D721Med (cell line): ENCODE measurements at regions not wholly inside any gene's neighbourhood (a gene's known extent, or its start where the extent isn't known, plus 50 kb on each side); places are given as distances from the start of the nearest gene placed in this dataset.
"Not testable (repeated sequence)": the region's sequence is repeated elsewhere in the genome, so short reads cannot be mapped to it uniquely, and the experiment has no call there.

ENCODE experiments used
- DNase-seq: peaks from one replicate; pipeline ENCODE4 v3.0.0; 2011; ENCODE audit warnings: low spot score; ENCODE audit not compliant: insufficient read length
- FAIRE-seq: peaks from 2 replicates; lab custom pipeline; 2011; peaks lifted over from hg19 to GRCh38; lab: Jason Lieb, UNC
- TF ChIP-seq, protein P1 (sequence below): IDR thresholded peaks from 2 replicates; pipeline ENCODE4 v1.5.1; 2012; ENCODE audit warnings: mild to moderate bottlenecking, control low read depth; ENCODE audit not compliant: insufficient read depth; ENCODE audit errors: missing control alignments

DNA sequence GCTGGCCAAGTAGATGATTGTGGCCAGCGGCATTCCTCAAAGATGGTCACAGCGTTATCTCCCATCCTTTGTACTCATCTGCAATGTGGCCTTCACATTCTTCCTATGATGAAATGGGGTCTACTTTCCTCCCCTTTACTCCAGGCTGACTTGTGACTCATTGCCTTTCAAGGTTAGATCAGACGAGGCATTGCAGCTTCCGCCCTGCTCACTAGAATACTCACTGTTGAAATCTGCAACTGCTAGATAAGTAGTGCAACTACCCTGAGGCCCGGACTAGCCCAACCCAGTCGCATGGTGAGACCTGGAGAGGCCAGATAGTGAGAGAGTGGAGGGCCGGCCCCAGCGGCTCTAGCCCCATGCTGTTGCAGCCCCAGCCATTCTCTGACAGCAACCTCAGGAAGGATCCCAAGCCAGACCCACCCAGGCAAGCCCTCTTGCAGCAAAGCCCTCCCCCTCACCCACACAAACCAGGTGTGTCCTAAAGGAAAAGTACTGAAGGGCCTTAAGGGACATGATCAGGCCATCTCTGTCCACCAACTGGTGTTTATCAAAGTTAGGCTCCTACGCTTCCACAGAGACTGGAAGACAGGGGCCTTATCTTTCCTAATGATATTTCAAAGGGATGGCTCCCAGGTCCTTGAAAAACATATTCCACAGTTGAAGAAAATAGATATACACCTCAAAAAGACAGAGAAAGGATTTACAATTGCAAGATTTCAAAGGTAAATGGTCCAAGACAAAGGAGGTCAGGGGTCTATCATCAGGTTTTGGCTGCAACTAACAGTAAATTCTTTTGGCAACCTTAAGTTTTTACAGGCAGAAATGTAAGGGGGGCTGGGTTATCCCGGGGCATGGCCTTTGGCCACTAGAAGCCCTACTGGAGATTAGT lies 107.2 kb upstream of the TRIM24 start:
- FAIRE-seq, result no peak
- TF ChIP-seq, protein P1, sequence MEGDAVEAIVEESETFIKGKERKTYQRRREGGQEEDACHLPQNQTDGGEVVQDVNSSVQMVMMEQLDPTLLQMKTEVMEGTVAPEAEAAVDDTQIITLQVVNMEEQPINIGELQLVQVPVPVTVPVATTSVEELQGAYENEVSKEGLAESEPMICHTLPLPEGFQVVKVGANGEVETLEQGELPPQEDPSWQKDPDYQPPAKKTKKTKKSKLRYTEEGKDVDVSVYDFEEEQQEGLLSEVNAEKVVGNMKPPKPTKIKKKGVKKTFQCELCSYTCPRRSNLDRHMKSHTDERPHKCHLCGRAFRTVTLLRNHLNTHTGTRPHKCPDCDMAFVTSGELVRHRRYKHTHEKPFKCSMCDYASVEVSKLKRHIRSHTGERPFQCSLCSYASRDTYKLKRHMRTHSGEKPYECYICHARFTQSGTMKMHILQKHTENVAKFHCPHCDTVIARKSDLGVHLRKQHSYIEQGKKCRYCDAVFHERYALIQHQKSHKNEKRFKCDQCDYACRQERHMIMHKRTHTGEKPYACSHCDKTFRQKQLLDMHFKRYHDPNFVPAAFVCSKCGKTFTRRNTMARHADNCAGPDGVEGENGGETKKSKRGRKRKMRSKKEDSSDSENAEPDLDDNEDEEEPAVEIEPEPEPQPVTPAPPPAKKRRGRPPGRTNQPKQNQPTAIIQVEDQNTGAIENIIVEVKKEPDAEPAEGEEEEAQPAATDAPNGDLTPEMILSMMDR, result no peak
- no peak for DNase-seq

DNA sequence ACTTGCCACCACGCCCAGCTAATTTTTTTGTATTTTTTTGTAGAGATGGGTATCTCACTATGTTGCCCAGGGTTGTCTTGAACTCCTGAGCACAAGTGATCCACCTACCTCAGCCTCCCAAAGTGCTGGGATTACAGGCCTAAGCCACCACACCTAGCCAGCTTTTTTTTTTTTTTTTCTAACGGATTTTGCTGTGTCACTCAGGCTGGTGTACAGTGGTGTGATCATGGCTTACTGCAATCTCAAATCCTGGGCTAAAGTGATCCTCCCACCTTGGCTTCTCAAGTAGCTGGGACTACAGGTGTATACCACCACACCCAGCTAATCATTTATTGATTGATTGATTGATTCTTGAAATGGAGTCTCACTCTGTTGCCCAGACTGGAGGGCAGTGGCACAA lies 106.0 kb upstream of the TRIM24 start:
- DNase-seq (no peak), FAIRE-seq (no peak)
- TF ChIP-seq, protein P1, result no peak

GRCh38 chr7:138355254-138355653 lies 104.8 kb upstream of the TRIM24 start:
- FAIRE-seq (no peak), DNase-seq (no peak)
- TF ChIP-seq, protein P1, result no peak

DNA sequence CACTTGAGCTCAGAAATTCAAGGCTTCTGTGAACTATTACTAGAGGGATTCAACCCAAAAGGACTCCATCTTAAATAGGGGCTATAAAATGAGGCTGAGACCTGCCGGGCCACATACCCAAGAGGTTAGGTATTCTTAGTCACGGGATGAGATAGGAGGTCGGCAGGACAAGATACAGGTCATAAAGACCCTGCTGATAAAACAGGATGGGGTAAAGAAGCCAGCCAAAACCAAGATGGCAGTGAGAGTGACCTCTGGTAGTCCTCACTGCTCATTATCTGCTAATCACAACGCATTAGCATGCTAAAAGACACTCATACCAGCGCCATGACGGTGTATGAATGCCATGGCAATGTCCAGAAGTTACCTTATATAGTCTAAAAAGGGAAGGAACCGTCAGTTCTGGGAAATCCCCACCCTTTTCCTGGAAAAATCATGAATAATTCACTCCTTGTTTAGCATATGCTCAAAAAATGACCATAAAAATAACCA lies 101.2 kb upstream of the TRIM24 start:
- DNase-seq (no peak), FAIRE-seq (no peak)
- TF ChIP-seq, protein P1, result no peak

GRCh38 chr7:138359870-138360559 lies 100.0 kb upstream of the TRIM24 start:
- FAIRE-seq, result no peak
- no peak for DNase-seq
- TF ChIP-seq, protein P1, result no peak

DNA sequence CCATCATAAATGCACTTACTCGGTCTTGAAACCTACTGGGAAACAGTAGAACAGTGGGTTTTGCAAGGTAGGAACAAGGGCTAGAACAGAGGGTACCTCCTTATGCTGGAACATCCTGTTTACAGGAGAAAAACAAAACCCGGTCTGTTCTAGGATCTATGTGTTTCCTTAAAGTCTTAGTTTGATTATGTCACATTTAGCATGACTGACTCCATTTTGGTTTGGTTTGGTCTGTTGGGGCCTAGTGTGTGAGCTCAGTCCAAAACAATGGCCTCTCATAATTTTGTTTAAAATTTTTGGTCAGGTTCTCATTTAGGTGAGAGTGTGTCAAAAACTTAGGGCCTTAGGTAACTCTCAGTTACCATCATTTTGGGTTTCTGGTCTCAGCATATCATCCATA lies 96.3 kb upstream of the TRIM24 start:
- DNase-seq (no peak), FAIRE-seq (no peak)
- TF ChIP-seq, protein P1, result no peak

- not testable (repeated sequence) for DNase-seq, FAIRE-seq
Observed at GRCh38 chr7:138366137-138366536, 93.9 kb upstream of the TRIM24 start.

DNA sequence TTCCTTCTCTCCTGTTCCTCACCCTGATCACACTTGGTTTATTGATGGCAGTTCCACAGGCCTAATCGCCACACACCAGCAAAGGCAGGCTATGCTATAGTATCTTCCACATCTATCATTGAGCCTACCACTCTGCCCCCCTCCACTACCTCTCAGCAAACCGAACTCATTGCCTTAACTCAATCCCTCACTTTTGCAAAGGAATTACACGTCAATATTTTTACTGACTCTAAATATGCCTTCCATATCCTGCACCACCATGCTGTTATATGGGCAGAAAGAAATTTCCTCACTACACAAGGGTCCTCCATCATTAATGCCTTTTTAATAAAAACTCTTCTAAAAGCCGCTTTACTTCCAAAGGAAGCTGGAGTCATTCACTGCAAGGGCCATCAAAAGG lies 93.4 kb upstream of the TRIM24 start:
- FAIRE-seq, DNase-seq: not testable (repeated sequence)
